Prostate gland (tissue), 2 donors: ENCODE measurements at regions not wholly inside any gene's neighbourhood (a gene's known extent, or its start where the extent isn't known, plus 50 kb on each side); places are given as distances from the start of the nearest gene placed in this dataset.

Experiments used
- DNase-seq: peaks from one replicate; pipeline ENCODE4 v3.0.0-alpha.2; 2019; ENCODE audit warnings: low spot score
- H3K27ac ChIP-seq, 2 donors: fragments of 200-600 bp; sonication (generic); 2 replicates each; pipeline ENCODE4 v1.5.1; 2017 to 2019
- H3K27me3 ChIP-seq: fragments of 200-600 bp; sonication (generic); replicated peaks from 2 replicates; pipeline ENCODE4 v1.5.1; 2019; ENCODE audit not compliant: insufficient read depth
- H3K36me3 ChIP-seq, 2 donors: fragments of 200-600 bp; sonication (generic); 1 replicate in 1 of 2; 2 replicates in 1 of 2; pipeline versions ENCODE4 v1.5.1 to v1.8.1; 2017 to 2019
- H3K4me1 ChIP-seq: fragments of 200-600 bp; sonication (generic); replicated peaks from 2 replicates; pipeline ENCODE4 v1.5.1; 2019
- H3K4me3 ChIP-seq, 2 donors: fragments of 200-600 bp; sonication (generic); 2 replicates each; pipeline ENCODE4 v1.5.1; 2017 to 2019
- H3K9me3 ChIP-seq: fragments of 200-600 bp; sonication (generic); 2 replicates; pipeline ENCODE4 v1.5.1; 2017
- POLR2A ChIP-seq: fragments of 450-650 bp; IDR thresholded peaks from one replicate; pipeline ENCODE4 v1.6.1; 2016; ENCODE audit warnings: antibody characterized with exemption, mild to moderate bottlenecking
- POLR2AphosphoS5 ChIP-seq: sonication (generic); formaldehyde crosslinking; IDR thresholded peaks from one replicate; pipeline ENCODE4 v1.6.1; 2017; ENCODE audit warnings: antibody characterized with exemption
- WGBS: methylation state at CpG from one replicate; pipeline ENCODE4 v1.1.5; 2018; 5-methylcytosine and 5-hydroxymethylcytosine counted together
- intact Hi-C: fragments of 100-400 bp; cut with DNase I; formaldehyde crosslinking; loops from one replicate; pipeline ENCODE4 v1.14.2; 2022
- TF ChIP-seq, protein P1 (sequence below), 4 experiments: fragments of 200-600 bp in 2 of 4; fragments of 450-650 bp in 2 of 4; sonication (generic) in 2 of 4; IDR thresholded peaks; 1 replicate in 3 of 4; 2 replicates in 1 of 4; pipeline ENCODE4 v1.5.1; 2016 to 2019; ENCODE audit warnings: antibody characterized with exemption in 4 of 4, mild to moderate bottlenecking in 2 of 4, moderate library complexity in 2 of 4

DNA sequence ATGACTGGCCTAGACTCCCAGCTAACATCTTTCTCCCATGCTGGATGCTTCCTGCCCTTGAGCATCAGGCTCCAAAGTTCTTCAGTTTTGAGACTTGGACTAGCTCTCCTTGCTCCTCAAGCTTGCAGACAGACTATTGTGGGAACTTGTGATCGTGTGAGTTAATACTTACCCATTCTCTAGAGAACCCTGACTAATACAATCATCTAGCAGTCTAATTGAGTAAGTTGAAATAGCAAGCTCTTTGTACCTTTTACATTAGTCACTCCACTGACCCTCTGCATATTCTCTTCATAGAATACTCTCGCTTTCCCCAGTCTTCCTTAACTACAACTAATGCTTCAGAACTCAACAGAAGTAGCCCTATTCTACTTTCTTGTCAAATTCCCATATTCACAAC is 434.6 kb upstream of the NXPH2 start:
- Histone ChIP-seq H3K9me3 (no peaks in the 10 kb centered on the region), H3K4me1 (no peaks in the 10 kb centered on the region), H3K27ac (no peak overlapping the region), H3K27me3 (no peaks in the 10 kb centered on the region), H3K36me3 (no peaks in the 10 kb centered on the region), H3K4me3 (no peak overlapping the region)
- WGBS = 86% methylated on average over 2 of the region's 2 CpGs
- no peak for DNase-seq
- intact Hi-C loops = no loop called here
- TF ChIP-seq POLR2AphosphoS5 = no peak
- no peak for TF ChIP-seq POLR2A
- TF ChIP-seq, protein P1, sequence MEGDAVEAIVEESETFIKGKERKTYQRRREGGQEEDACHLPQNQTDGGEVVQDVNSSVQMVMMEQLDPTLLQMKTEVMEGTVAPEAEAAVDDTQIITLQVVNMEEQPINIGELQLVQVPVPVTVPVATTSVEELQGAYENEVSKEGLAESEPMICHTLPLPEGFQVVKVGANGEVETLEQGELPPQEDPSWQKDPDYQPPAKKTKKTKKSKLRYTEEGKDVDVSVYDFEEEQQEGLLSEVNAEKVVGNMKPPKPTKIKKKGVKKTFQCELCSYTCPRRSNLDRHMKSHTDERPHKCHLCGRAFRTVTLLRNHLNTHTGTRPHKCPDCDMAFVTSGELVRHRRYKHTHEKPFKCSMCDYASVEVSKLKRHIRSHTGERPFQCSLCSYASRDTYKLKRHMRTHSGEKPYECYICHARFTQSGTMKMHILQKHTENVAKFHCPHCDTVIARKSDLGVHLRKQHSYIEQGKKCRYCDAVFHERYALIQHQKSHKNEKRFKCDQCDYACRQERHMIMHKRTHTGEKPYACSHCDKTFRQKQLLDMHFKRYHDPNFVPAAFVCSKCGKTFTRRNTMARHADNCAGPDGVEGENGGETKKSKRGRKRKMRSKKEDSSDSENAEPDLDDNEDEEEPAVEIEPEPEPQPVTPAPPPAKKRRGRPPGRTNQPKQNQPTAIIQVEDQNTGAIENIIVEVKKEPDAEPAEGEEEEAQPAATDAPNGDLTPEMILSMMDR (IDR thresholded peaks at IDR 0.05) = no peak

DNA sequence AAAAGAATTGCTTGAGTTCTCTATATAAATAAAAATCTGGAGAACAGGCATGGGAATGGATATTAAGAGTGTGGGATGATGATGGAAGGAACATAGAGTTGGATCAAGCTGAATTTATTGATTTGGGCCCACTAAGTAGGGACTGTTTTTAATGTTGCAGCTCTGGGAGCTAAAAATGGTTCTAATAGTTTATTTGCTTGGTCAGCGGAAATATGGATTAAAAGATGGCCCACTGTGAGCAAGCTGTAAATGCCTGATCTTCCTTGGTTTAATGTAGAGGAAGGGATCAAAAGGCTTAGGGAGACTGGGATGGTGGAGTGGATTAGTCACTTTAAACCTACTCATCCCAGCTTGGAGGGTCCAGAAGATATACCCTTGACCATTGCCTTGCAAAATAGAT is 429.4 kb upstream of the NXPH2 start:
- no peak overlapping the region for H3K27ac ChIP-seq
- no peak for TF ChIP-seq POLR2A
- TF ChIP-seq, protein P1 (IDR thresholded peaks at IDR 0.05) = no peak
- TF ChIP-seq POLR2AphosphoS5 = no peak
- intact Hi-C loops = no loop called here
- H3K36me3 ChIP-seq = no peaks in the 10 kb centered on the region
- H3K4me1 ChIP-seq = no peaks in the 10 kb centered on the region
- H3K9me3 ChIP-seq = no peaks in the 10 kb centered on the region
- H3K4me3 ChIP-seq = no peak overlapping the region
- 96% methylated on average over 1 of the region's 1 CpG for WGBS
- H3K27me3 ChIP-seq = no peaks in the 10 kb centered on the region
- no peak for DNase-seq

DNA sequence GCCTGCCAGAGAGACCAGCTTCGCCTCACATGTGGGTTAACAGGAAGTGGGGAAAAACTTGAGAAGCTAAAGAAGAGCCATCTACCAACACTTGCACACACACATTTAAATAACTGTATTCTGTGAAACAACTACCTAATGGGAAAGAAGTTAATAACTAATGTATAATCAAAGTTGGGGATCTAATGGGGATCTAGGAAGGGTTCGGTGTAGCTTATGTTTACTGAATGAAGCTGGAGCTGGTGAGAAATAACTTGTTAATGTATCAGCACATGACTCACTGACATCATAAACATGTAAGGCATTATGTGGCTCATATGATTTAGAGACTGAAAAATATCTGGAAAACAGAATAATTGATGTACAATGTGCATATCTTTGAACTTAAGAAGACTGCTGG is 421.3 kb upstream of the NXPH2 start:
- DNase-seq = no peak
- TF ChIP-seq POLR2AphosphoS5 (no peak), POLR2A (no peak)
- TF ChIP-seq, protein P1 (IDR thresholded peaks at IDR 0.05) = no peak
- H3K36me3 ChIP-seq = no peaks in the 10 kb centered on the region
- WGBS = 73% methylated on average over 2 of the region's 2 CpGs
- H3K4me3 ChIP-seq = no peak overlapping the region
- H3K27me3 ChIP-seq = no peaks in the 10 kb centered on the region
- intact Hi-C loops = no loop called here
- H3K4me1 ChIP-seq = no peaks in the 10 kb centered on the region
- H3K27ac ChIP-seq = no peak overlapping the region
- H3K9me3 ChIP-seq = no peaks in the 10 kb centered on the region

DNA sequence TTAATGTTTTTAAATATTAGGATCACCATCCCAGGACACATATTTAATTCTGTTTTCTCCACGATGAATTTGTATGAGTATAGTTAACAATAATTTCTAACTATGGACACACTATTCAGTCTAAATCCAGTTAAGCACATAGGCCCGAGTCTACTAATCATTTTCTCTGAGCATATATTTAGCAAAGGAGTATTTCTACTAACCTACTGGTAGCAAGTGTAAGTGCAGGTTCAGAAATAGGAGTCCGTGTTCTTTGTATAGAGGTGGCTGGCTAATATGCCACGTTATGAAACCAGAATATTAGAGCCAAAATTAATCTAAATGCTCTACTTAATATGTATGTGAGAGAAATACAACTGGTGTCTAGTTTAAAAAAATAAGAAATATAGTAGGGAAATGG is 416.6 kb upstream of the NXPH2 start:
- intact Hi-C loops = no loop called here
- no peaks in the 10 kb centered on the region for H3K36me3 ChIP-seq
- no peak for DNase-seq
- TF ChIP-seq POLR2A (no peak), POLR2AphosphoS5 (no peak)
- TF ChIP-seq, protein P1 (IDR thresholded peaks at IDR 0.05) = no peak
- no peaks in the 10 kb centered on the region for H3K4me1 ChIP-seq
- no peak overlapping the region for H3K4me3 ChIP-seq
- H3K27ac ChIP-seq = no peak overlapping the region
- H3K27me3 ChIP-seq = no peaks in the 10 kb centered on the region
- WGBS = 88% methylated on average over 4 of the region's 4 CpGs
- no peaks in the 10 kb centered on the region for H3K9me3 ChIP-seq

DNA sequence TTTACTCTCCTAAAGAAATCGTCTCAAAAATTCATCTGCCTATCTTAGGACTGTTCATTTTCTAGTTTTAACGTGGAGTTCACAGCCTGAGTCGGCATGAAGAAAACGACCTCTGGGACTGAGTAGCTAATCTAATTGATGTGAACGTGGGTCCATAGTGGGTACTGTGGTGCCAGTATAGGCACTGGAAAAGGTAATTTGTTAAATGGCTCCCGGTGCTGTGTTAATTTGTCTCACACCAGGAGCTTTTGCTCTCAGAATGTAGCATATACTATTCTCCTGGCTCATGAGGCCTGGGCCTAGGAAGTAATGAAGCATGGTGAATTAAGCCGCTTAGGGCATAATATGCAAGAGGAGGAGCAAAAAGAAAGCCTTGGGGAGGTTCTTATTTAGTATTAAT is 414.4 kb upstream of the NXPH2 start:
- intact Hi-C loops = no loop called here
- Histone ChIP-seq H3K27ac (no peak overlapping the region), H3K4me3 (no peak overlapping the region), H3K36me3 (no peaks in the 10 kb centered on the region), H3K4me1 (no peaks in the 10 kb centered on the region), H3K27me3 (no peaks in the 10 kb centered on the region), H3K9me3 (no peaks in the 10 kb centered on the region)
- no peak for DNase-seq
- WGBS = 77% methylated on average over 7 of the region's 7 CpGs
- TF ChIP-seq, protein P1 (IDR thresholded peaks at IDR 0.05) = no peak
- TF ChIP-seq POLR2A (no peak), POLR2AphosphoS5 (no peak)
